ENCODE measurements at regions not wholly inside any gene's neighbourhood (a gene's known extent, or its start where the extent isn't known, plus 50 kb on each side); places are given as distances from the start of the nearest gene placed in this dataset.
"Not testable (repeated sequence)": the region's sequence is repeated elsewhere in the genome, so short reads cannot be mapped to it uniquely, and the experiment has no call there.

DNA sequence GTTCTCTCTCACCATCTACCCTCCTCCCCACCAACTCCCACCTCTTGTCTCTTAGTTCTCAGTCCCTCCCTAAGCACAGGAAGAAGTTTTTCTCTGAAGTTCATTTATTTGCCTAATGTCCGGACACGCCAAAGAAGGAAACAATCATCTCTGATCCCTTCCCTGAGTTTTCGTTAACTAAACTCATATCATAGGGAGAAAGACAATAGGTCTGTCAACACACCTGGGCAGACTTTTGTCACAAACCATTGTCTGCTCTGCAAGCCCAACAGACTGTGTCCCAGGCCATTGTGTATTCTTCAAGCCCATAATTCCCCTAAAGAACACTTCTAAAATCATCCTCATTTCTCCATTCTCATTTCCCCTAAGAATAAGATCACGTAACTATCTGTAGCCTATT, 691.0 kb upstream of the MBL2 start:
- H3K4me3 ChIP-seq (ENCODE audit: low read depth, low read length) = no peak overlapping the region
- TF ChIP-seq CTCF (IDR thresholded peaks at IDR 0.05; ENCODE audit: borderline replicate concordance, insufficient read depth, low read depth, low read length) = no peak

DNA sequence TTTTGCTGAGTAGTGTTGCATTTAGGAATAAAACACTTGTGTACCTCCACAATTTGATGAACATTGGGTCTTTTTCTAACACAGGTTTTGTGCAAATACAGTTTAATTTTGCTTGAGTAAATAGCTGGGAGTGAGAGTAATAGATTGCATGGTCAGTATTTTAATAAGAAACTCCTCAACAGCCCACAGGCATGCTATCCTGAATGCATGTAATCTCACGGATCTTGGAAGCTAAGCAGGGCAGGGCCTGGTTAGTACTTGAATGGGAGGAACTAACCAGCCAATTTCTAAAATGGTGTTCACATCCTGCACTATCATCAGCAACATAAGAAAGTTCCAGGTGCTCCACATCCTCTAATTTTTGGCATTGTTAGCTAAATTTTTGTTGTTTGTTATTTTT, 685.4 kb upstream of the MBL2 start:
- no peak for TF ChIP-seq CTCF (IDR thresholded peaks at IDR 0.05; ENCODE audit: borderline replicate concordance, insufficient read depth, low read depth, low read length)
- no peak overlapping the region for H3K4me3 ChIP-seq (ENCODE audit: low read depth, low read length)

- TF ChIP-seq CTCF (IDR thresholded peaks at IDR 0.05; ENCODE audit: borderline replicate concordance, insufficient read depth, low read depth, low read length) = no peak
- H3K4me3 ChIP-seq (ENCODE audit: low read depth, low read length) = no peak overlapping the region
Observed at GRCh38 chr10:53453196-53453595, 680.6 kb upstream of the MBL2 start.

DNA sequence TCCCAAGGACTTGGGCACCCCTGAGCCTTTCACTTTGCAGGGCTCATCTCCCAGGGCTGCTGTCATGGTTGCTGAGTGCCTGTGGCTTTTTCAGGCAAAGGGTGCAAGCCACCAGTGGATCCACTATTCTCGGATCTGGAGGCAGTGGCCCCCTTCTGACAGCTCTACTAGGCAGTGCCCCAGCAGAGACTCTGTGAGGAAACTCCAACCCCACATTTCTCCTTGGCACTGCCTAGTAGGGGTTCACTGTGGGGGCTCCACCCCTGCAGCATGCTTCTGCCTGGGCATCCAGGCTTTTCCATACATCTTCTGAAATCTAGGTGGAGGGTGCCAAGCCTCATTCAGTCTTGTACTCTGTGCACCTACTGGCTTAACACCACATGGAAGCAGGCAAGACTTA, 675.0 kb upstream of the MBL2 start:
- no peak overlapping the region for H3K4me3 ChIP-seq (ENCODE audit: low read depth, low read length)
- no peak for TF ChIP-seq CTCF (IDR thresholded peaks at IDR 0.05; ENCODE audit: borderline replicate concordance, insufficient read depth, low read depth, low read length)

DNA sequence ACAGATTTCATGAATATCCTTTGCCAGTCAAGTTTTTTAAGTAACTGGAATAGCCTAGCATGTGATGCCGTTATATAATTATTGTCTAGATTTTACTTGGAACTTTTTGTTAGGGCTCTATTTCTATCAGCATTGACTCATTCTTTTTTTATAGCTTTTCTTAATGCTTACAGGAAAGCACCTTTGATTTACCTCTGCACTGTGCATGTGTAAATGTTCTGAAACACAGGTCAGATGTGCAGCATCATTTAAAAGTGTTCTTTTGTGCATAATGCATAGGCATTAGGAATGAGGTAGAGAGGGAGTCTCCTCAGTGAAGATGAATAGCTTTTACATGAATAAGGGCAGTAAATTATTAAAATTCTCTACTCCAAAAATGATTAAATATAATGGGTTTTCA, 669.3 kb upstream of the MBL2 start:
- no peak for TF ChIP-seq CTCF (IDR thresholded peaks at IDR 0.05; ENCODE audit: borderline replicate concordance, insufficient read depth, low read depth, low read length)
- no peak overlapping the region for H3K4me3 ChIP-seq (ENCODE audit: low read depth, low read length)

DNA sequence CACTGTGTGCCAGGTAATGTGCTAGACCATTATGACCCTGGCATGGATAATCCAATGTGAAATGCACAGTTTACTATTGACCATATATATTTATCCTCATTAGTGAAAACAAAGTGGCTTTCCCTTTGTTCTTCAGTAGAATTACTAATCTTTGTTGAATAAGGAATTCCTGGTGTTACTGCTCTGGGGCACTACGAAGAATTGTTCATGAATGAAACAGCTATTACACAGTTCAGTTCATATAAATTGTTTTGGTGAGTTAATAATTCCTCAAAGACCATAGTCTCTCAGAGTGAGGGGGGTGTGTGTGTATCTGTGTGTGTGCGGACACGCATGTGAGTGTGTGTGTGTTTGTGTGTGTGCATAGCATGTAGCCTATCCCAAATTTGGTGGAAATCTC, 668.0 kb upstream of the MBL2 start:
- no peak overlapping the region for H3K4me3 ChIP-seq (ENCODE audit: low read depth, low read length)
- TF ChIP-seq CTCF (IDR thresholded peaks at IDR 0.05; ENCODE audit: borderline replicate concordance, insufficient read depth, low read depth, low read length) = no peak

GRCh38 chr10:53439075-53439474, 666.5 kb upstream of the MBL2 start:
- not testable (repeated sequence) for H3K4me3 ChIP-seq (ENCODE audit: low read depth, low read length)

DNA sequence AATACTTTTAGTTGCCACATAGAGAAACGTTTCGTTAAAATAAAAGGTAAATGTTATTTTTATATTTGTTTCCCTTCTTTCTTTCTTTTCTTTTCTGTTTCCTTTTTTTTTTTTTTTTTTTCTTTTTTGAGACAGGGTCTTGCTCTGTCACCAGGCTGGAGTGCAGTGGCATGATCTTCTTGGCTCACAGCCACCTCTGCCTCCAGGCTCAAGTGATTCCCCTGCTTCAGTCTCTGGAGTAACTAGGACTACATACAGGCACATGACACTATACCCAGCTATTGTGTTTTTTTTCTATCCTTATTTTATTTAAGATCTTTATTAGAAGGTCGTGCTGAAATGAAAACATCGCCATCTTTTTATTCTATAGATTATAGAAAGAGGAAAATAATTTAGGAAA, 661.8 kb upstream of the MBL2 start:
- no peak overlapping the region for H3K4me3 ChIP-seq (ENCODE audit: low read depth, low read length)
- TF ChIP-seq CTCF (IDR thresholded peaks at IDR 0.05; ENCODE audit: borderline replicate concordance, insufficient read depth, low read depth, low read length) = no peak
